Activated naive CD8-positive, alpha-beta T cell treated with anti-CD3 and anti-CD28 coated beads for 36 hours (primary cell): ENCODE measurements at regions not wholly inside any gene's neighbourhood (a gene's known extent, or its start where the extent isn't known, plus 50 kb on each side); places are given as distances from the start of the nearest gene placed in this dataset.

Source experiments
- DNase-seq: peaks from one replicate; pipeline ENCODE4 v3.0.0; 2021
- H3K27ac Mint-ChIP-seq: one replicate; pipeline ENCODE4 v1.8.0; 2022; ENCODE audit warnings: mild to moderate bottlenecking, moderate library complexity, mixed read lengths
- H3K27me3 Mint-ChIP-seq: one replicate; pipeline ENCODE4 v1.8.0; 2022; ENCODE audit warnings: mild to moderate bottlenecking, mixed read lengths
- H3K36me3 Mint-ChIP-seq: one replicate; pipeline ENCODE4 v1.8.0; 2021; ENCODE audit warnings: mild to moderate bottlenecking, mixed read lengths
- H3K4me1 Mint-ChIP-seq: one replicate; pipeline ENCODE4 v1.8.0; 2021; ENCODE audit warnings: mixed read lengths
- H3K4me3 Mint-ChIP-seq: one replicate; pipeline ENCODE4 v1.8.0; 2022; ENCODE audit warnings: mild to moderate bottlenecking, moderate library complexity, mixed read lengths
- H3K9me3 Mint-ChIP-seq: one replicate; pipeline ENCODE4 v1.8.0; 2022; ENCODE audit warnings: mixed read lengths

DNA sequence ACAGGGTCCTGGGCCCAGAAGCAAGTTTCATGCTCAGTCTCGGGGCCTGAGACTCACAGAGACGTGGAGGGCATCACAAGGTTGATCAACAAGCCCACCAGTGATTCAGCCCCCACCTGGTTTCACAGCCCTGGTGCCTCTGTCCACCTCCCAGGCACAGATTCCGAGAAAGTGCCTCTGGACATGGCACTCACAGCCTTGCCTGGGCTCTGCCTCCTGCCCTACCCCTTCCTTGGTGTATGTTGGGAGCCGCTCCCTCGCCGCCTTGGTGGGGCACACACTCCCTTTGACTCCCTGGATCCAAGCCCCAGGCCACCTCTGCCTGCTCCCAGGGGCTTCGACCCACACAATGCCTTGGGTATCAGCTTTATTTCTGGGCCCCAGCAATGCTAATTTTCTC, 200.8 kb upstream of the PPP2R2D start:
- no peaks in the 10 kb centered on the region for H3K36me3 Mint-ChIP-seq
- no peaks in the 10 kb centered on the region for H3K9me3 Mint-ChIP-seq
- H3K27me3 Mint-ChIP-seq, result no peaks in the 10 kb centered on the region
- no peak overlapping the region for H3K27ac Mint-ChIP-seq
- no peak overlapping the region for H3K4me3 Mint-ChIP-seq
- no peak for DNase-seq
- H3K4me1 Mint-ChIP-seq, result no peaks in the 10 kb centered on the region

DNA sequence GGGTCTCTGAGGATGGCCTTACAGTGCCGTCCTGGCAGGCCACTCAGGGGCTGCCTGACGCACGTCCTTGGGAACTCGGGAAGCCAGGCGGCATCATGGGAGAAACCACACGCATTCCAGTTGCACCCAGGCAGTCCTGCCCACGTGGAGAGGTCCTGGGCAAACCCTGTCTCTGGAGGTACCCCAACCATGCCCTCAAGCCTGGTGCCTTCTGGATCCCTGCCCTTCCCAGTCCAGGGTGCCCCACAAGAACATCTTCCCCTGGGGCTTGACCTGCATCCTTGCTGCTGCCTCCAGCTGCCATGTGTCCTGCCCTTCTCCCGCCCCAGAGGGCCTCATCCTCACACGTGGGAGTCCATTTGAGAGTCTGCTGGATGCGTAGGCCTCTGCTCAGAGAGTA, 200.3 kb upstream of the PPP2R2D start:
- DNase-seq, result no peak
- no peaks in the 10 kb centered on the region for H3K9me3 Mint-ChIP-seq
- no peaks in the 10 kb centered on the region for H3K27me3 Mint-ChIP-seq
- H3K4me3 Mint-ChIP-seq, result no peak overlapping the region
- H3K27ac Mint-ChIP-seq, result no peak overlapping the region
- no peaks in the 10 kb centered on the region for H3K4me1 Mint-ChIP-seq
- H3K36me3 Mint-ChIP-seq, result no peaks in the 10 kb centered on the region

GRCh38 chr10:131701131-131701947, 199.5 kb upstream of the PPP2R2D start:
- Mint-ChIP-seq H3K4me3 (no peak overlapping the region), H3K36me3 (no peaks in the 10 kb centered on the region), H3K9me3 (no peaks in the 10 kb centered on the region), H3K27me3 (no peaks in the 10 kb centered on the region), H3K27ac (no peak overlapping the region), H3K4me1 (no peaks in the 10 kb centered on the region)
- DNase-seq, result no peak

DNA sequence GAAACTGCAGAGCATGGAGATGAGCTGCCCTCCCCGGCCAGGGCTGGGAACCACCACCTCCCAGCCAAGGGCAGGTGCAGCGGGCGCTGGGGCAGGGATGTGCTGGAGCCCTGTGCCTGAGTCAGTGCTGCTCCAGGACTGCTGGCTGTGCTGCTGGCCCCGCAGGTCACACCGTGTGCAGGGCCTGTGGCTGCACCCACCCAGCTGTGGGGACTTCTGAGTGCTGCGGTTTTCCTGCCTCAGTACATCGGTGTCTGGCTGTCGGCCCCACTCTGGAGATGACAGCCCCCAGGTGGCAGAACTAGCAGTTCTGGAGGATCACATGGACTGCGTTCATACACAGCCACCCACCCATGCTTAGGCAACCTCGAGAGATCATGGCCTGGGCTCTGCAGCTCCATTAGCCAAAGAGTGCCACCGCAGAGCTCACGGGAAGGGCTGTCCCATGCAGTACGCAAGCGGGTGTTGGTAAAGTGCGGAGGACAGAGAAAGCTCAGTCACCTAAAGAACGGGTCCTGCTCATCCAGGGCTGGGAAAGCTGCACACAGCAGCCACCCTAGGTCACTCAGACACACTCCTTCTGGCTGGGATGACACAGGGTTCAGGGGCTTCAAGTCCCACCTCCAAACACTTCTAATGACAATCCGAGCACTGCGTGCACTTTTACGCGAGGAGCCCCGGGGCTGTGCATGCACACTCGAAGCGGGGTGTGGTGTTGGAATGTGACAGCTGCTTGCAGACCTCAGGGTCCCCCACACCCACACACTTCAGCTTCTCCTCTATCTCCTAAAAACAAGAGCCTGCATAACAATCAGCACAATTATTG, 198.1 kb upstream of the PPP2R2D start:
- Mint-ChIP-seq H3K4me3 (no peak overlapping the region), H3K4me1 (no peaks in the 10 kb centered on the region), H3K9me3 (peaks cover 9% of the 10 kb centered on the region), H3K36me3 (no peaks in the 10 kb centered on the region), H3K27me3 (no peaks in the 10 kb centered on the region), H3K27ac (no peak overlapping the region)
- no peak for DNase-seq

GRCh38 chr10:131703541-131703940, 197.3 kb upstream of the PPP2R2D start:
- Mint-ChIP-seq H3K27ac (no peak overlapping the region), H3K36me3 (no peaks in the 10 kb centered on the region), H3K4me3 (no peak overlapping the region), H3K4me1 (no peaks in the 10 kb centered on the region), H3K9me3 (peaks cover 9% of the 10 kb centered on the region), H3K27me3 (no peaks in the 10 kb centered on the region)
- no peak for DNase-seq

DNA sequence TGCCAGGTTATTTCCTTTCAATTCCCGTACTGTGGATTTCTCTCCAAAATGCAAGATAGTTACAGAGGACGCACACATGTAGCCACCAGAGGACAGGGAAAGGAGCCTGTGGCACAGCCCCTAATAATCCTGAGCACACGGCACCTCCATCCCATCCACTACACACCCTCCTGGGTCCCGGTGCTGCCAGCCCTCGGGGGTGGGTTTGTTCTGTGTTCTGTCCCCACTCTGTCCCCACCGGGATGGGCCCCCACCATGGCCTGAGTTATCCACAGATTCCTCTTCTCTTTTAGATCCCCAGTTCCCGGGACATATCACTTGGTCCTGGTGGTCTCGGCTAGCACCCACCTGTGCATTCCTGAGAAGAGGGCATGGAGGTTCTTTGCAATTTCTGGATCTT, 196.9 kb upstream of the PPP2R2D start:
- Mint-ChIP-seq H3K4me1 (no peaks in the 10 kb centered on the region), H3K27me3 (no peaks in the 10 kb centered on the region), H3K27ac (no peak overlapping the region), H3K9me3 (peaks cover 9% of the 10 kb centered on the region), H3K4me3 (no peak overlapping the region), H3K36me3 (no peaks in the 10 kb centered on the region)
- no peak for DNase-seq

DNA sequence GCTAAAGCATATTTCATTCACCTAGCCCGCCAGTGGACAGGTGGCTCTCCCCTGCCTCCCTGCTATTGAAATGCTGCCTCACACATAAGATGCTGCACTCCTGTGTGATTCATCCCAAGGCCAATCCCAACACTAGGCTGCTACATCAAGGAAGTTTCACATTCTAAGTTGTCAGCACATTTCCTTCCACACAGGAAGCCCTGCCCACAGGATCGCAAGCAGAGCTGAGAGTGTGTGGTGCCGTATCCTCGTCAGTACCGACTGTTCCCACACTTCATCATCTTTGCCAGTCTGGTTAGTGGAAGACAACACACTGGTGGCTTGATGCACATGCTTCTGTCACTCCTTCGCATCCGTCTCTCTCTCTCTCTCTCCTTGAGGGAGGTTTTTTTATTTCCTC, 194.3 kb upstream of the PPP2R2D start:
- DNase-seq, result no peak
- peaks cover 4% of the 10 kb centered on the region for H3K27me3 Mint-ChIP-seq
- no peak overlapping the region for H3K27ac Mint-ChIP-seq
- no peaks in the 10 kb centered on the region for H3K4me1 Mint-ChIP-seq
- H3K36me3 Mint-ChIP-seq, result no peaks in the 10 kb centered on the region
- peaks cover 9% of the 10 kb centered on the region for H3K9me3 Mint-ChIP-seq
- no peak overlapping the region for H3K4me3 Mint-ChIP-seq

GRCh38 chr10:131706952-131707351, 193.9 kb upstream of the PPP2R2D start:
- Mint-ChIP-seq H3K36me3 (no peaks in the 10 kb centered on the region), H3K27ac (no peak overlapping the region), H3K4me1 (no peaks in the 10 kb centered on the region), H3K4me3 (no peak overlapping the region), H3K9me3 (peaks cover 9% of the 10 kb centered on the region), H3K27me3 (peaks cover 4% of the 10 kb centered on the region)
- DNase-seq, result no peak

DNA sequence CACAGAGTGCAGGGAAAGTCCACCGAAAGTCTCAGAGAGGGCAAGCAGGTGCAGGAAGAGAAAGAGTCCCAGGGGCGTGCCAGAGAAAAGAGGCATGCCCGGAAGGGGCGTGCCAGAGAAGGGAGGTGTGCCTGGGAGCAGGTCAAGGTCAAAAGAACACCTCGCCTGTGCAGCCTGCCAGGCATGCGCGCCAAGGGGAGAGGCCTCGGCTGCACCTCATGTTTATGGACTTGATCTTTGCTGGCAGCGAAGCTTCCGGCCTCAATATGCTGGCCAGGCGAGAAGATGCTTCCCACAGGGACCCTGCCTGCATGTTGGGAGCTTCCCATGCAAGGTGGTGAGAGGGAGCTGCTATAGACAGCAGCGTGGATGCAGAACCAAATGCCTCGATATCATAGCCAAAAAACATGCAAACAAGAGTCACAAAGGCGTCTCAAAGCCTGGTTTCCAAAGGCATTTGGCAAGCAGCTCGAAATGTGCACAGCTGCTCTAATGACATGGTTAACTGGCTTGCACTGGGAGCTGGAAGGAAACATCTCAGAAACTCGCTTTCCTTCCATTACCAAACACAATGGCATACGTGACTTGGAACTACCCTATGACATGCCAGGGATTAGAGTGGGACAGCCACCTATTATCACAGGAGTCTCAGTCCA, 192.5 kb upstream of the PPP2R2D start:
- Mint-ChIP-seq H3K27ac (no peak overlapping the region), H3K27me3 (peaks cover 4% of the 10 kb centered on the region), H3K9me3 (peaks cover 9% of the 10 kb centered on the region), H3K4me1 (no peaks in the 10 kb centered on the region), H3K4me3 (no peak overlapping the region), H3K36me3 (no peaks in the 10 kb centered on the region)
- DNase-seq, result no peak

DNA sequence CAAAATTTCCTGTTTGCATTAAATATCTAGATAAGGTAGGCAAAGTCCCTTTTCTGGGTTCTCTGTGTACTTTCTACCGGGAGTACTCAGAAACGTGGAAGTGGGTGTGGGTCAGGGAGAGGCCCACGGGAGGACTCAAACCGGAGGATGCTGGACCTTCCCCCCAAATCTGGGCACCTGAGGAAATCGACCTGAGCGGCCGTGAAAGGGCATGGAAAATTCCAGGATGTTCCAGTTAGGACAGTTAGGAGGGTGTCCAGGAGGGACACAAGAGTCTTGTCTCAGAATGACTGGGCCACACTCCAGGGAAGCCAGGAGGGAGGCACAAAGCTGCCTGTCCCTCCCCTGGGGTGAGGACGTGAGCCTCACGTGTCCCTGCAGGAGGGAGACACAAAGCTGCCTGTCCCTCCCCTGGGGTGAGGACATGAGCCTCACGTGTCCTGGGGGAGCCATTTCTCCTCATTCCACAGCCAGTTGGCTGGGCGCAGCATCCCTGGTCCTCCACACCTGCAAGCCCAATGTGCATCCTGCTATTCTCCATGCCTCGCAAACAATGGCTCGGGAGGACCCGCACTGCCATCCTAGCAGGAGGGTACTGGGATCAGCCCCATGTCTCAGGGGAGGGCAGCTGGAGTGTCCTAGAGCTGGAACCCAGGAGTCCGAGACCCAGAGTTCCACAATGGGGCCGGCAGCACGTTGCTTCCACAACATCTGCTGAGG, 190.5 kb upstream of the PPP2R2D start:
- no peak overlapping the region for H3K4me3 Mint-ChIP-seq
- H3K36me3 Mint-ChIP-seq, result no peaks in the 10 kb centered on the region
- no peak overlapping the region for H3K27ac Mint-ChIP-seq
- H3K9me3 Mint-ChIP-seq, result peaks cover 9% of the 10 kb centered on the region
- H3K4me1 Mint-ChIP-seq, result no peaks in the 10 kb centered on the region
- no peak for DNase-seq
- peaks cover 9% of the 10 kb centered on the region for H3K27me3 Mint-ChIP-seq

DNA sequence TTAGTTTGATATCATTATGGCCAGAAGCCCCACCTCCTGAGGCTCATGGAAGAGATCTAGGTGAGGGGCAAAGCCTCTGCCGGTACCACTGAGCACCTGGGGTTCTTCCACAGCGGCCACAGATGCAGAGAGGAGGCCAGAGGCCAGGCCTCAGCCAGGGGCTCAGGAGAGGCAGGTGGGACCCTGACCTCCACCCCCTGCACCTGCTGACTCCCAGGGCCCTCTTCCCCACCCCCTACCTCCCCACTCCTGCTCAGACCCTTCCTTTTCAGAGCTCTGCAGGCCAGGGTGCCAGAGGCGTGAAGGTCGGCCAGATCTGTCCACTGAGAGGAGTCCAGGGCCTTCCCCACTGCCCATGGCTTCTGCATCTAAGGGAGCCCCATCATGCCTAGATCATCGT, 178.7 kb upstream of the PPP2R2D start:
- H3K36me3 Mint-ChIP-seq, result peaks cover 2% of the 10 kb centered on the region
- H3K27ac Mint-ChIP-seq, result no peak overlapping the region
- H3K4me3 Mint-ChIP-seq, result no peak overlapping the region
- H3K9me3 Mint-ChIP-seq, result peaks cover 6% of the 10 kb centered on the region
- no peak for DNase-seq
- H3K27me3 Mint-ChIP-seq, result peaks cover 12% of the 10 kb centered on the region
- H3K4me1 Mint-ChIP-seq, result peaks cover 3% of the 10 kb centered on the region

- no peak for DNase-seq
- H3K27ac Mint-ChIP-seq, result no peak overlapping the region
- peaks cover 13% of the 10 kb centered on the region for H3K27me3 Mint-ChIP-seq
- H3K4me3 Mint-ChIP-seq, result no peak overlapping the region
- H3K36me3 Mint-ChIP-seq, result peaks cover 2% of the 10 kb centered on the region
- H3K9me3 Mint-ChIP-seq, result peaks cover 6% of the 10 kb centered on the region
- H3K4me1 Mint-ChIP-seq, result peaks cover 3% of the 10 kb centered on the region
These were observed 178.1 kb upstream of the PPP2R2D start for GRCh38 chr10:131722525-131723264.

DNA sequence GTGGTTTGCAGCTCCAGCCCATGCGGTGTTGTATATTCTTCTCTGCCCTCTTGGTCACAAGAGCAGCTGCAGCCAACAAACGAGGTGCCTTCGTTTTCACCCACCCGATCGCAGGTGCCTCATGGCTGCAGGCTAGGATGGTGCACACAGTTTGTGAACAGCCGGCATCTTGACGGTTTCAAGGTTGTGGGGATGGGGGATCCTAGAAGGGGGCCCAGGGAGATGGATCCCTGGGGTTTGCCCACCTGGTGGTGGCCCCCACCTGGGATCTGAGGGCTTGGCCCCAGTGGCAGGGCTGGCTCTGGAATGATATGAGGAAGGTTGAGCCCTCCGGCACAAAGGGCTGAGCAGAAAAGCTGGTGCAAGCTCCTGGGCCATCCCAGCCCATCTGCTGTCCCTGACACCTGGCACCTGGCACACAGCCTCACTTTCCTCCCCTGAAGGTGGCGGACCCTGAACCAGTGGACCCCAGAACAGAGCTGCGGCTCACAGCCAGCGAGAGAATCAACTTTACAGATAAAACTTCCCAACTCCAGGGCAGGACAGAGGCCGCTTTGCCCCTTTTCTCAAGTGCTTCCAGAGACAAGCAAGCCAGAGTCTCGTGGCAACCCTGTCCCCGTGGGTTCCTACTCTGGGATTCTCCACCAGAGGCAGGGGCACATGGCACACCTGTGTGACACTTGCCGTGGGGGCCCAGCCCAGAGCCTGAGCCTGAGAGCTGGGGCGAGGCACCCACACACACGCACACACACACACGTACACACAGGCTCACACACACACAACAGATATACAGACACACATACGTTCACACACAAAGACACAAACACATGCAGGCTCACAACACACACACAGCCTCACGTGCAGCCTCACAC, 177.3 kb upstream of the PPP2R2D start:
- H3K36me3 Mint-ChIP-seq, result peaks cover 2% of the 10 kb centered on the region
- H3K27ac Mint-ChIP-seq, result no peak overlapping the region
- H3K4me1 Mint-ChIP-seq, result peaks cover 3% of the 10 kb centered on the region
- H3K4me3 Mint-ChIP-seq, result no peak overlapping the region
- peaks cover 4% of the 10 kb centered on the region for H3K9me3 Mint-ChIP-seq
- H3K27me3 Mint-ChIP-seq, result peaks cover 13% of the 10 kb centered on the region
- DNase-seq, result no peak

DNA sequence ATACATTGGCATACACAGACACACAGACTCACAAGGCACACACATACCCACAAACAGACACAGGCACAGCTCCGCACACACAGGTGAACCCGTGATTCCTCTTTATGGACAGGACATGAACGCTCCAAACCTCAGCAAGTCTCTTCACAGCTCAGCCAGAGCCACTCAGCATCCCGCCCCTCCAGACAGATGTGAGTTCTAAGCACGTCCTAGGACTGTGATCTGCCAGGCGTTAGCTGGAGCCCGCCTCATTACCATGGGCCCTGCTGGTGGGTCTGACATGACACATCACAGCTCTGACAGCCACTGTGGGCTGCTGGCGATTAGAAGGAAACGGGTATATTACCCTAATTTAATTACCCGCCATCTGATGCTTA, 176.7 kb upstream of the PPP2R2D start:
- H3K27me3 Mint-ChIP-seq, result peaks cover 13% of the 10 kb centered on the region
- peaks cover 4% of the 10 kb centered on the region for H3K9me3 Mint-ChIP-seq
- peaks cover 3% of the 10 kb centered on the region for H3K4me1 Mint-ChIP-seq
- DNase-seq, result no peak
- H3K36me3 Mint-ChIP-seq, result peaks cover 2% of the 10 kb centered on the region
- H3K4me3 Mint-ChIP-seq, result no peak overlapping the region
- H3K27ac Mint-ChIP-seq, result no peak overlapping the region
